Astrocyte (in vitro differentiated cells and primary cell): ENCODE measurements at regions not wholly inside any gene's neighbourhood (a gene's known extent, or its start where the extent isn't known, plus 50 kb on each side); places are given as distances from the start of the nearest gene placed in this dataset.

Experiments
- DNase-seq: peaks from one replicate; pipeline ENCODE4 v3.0.0-alpha.2; 2010; ENCODE audit warnings: low read depth
- FAIRE-seq: peaks from 2 replicates; lab custom pipeline; 2011; peaks lifted over from hg19 to GRCh38; lab: Jason Lieb, UNC
- H2AFZ ChIP-seq: 2 replicates; pipeline ENCODE4 v1.6.0; 2012; ENCODE audit warnings: low read depth, low read length, inconsistent platforms
- H3K27ac ChIP-seq: 2 replicates; pipeline ENCODE4 v1.5.1; 2011; ENCODE audit warnings: low read depth, low read length, inconsistent platforms
- H3K27me3 ChIP-seq: 2 replicates; pipeline ENCODE4 v1.6.0; 2011; ENCODE audit warnings: low read length, inconsistent platforms; ENCODE audit not compliant: insufficient read depth
- H3K36me3 ChIP-seq: 2 replicates; pipeline ENCODE4 v1.5.1; 2011; ENCODE audit warnings: low read length, inconsistent platforms; ENCODE audit not compliant: insufficient read depth
- H3K4me1 ChIP-seq: 2 replicates; pipeline ENCODE4 v1.5.1; 2011; ENCODE audit warnings: low read length, inconsistent platforms; ENCODE audit not compliant: insufficient read depth
- H3K4me2 ChIP-seq: 2 replicates; pipeline ENCODE4 v1.6.0; 2012; ENCODE audit warnings: low read length, inconsistent platforms
- H3K4me3 ChIP-seq: 2 replicates; pipeline ENCODE4 v1.5.1; 2011; ENCODE audit warnings: low read depth, mild to moderate bottlenecking, low read length, inconsistent platforms; ENCODE audit not compliant: insufficient read depth
- H3K79me2 ChIP-seq: 2 replicates; pipeline ENCODE4 v1.6.0; 2012; ENCODE audit warnings: mild to moderate bottlenecking, low read length, inconsistent platforms; ENCODE audit not compliant: insufficient read depth
- H3K9ac ChIP-seq: 2 replicates; pipeline ENCODE4 v1.6.0; 2012; ENCODE audit warnings: mild to moderate bottlenecking, low read length, inconsistent platforms
- H3K9me3 ChIP-seq: 2 replicates; pipeline ENCODE4 v1.5.1; 2012; ENCODE audit warnings: low read depth, mild to moderate bottlenecking, low read length, inconsistent platforms; ENCODE audit not compliant: insufficient read depth
- H4K20me1 ChIP-seq: 2 replicates; pipeline ENCODE4 v1.6.0; 2012; ENCODE audit warnings: low read length, inconsistent platforms; ENCODE audit not compliant: insufficient read depth
- H3K27ac Mint-ChIP-seq: one replicate; pipeline ENCODE4 v1.8.0; 2021; ENCODE audit warnings: mild to moderate bottlenecking, mixed read lengths; ENCODE audit not compliant: unreplicated experiment
- H3K27me3 Mint-ChIP-seq: one replicate; pipeline ENCODE4 v1.8.0; 2021; ENCODE audit warnings: low read depth, mixed read lengths; ENCODE audit not compliant: unreplicated experiment
- H3K36me3 Mint-ChIP-seq: one replicate; pipeline ENCODE4 v1.8.0; 2021; ENCODE audit warnings: low read depth, mixed read lengths; ENCODE audit not compliant: unreplicated experiment
- H3K4me1 Mint-ChIP-seq: one replicate; pipeline ENCODE4 v1.8.0; 2021; ENCODE audit warnings: low read depth, mixed read lengths; ENCODE audit not compliant: unreplicated experiment
- H3K4me3 Mint-ChIP-seq: one replicate; pipeline ENCODE4 v1.8.0; 2021; ENCODE audit warnings: mild to moderate bottlenecking, moderate library complexity, mixed read lengths; ENCODE audit not compliant: unreplicated experiment
- H3K9me3 Mint-ChIP-seq: one replicate; pipeline ENCODE4 v1.8.0; 2021; ENCODE audit warnings: mild to moderate bottlenecking, mixed read lengths; ENCODE audit not compliant: unreplicated experiment
- EZH2 ChIP-seq: IDR thresholded peaks from 2 replicates; pipeline ENCODE4 v1.6.1; 2012; ENCODE audit warnings: mild to moderate bottlenecking, low read length, inconsistent platforms; ENCODE audit not compliant: insufficient read depth
- TF ChIP-seq, protein P1 (sequence below): IDR thresholded peaks from 2 replicates; pipeline ENCODE4 v1.5.1; 2011; ENCODE audit warnings: low read depth, mild to moderate bottlenecking, inconsistent platforms, low read length, moderate library complexity; ENCODE audit not compliant: insufficient read depth

DNA sequence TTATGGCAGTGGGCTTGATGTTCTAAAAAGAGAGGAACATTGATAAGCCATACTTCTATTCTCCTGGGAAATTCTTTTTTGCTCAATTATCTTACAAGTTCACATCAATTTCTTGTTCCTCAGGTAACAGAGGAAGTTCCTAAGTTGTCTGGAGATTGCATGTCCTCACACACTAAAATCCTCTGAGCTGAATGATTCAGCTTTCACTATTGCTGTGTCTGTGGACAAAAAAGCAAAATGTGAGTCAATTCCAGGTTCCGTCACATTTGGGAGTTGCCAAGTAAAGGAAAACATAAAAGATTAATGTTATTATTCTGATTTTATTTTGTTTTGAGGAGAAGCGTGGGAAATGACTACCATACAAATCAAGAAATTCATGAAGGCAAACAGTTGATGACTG, 316.7 kb downstream of the CHRM3 start:
- Histone ChIP-seq H3K9me3 (no peaks in the 10 kb centered on the region), H4K20me1 (no peaks in the 10 kb centered on the region), H3K4me1 (no peaks in the 10 kb centered on the region), H3K4me2 (no peak overlapping the region), H3K9ac (no peak overlapping the region), H3K36me3 (no peaks in the 10 kb centered on the region), H3K27ac (no peak overlapping the region), H3K79me2 (no peaks in the 10 kb centered on the region), H3K27me3 (no peaks in the 10 kb centered on the region), H3K4me3 (no peak overlapping the region), H2AFZ (no peak overlapping the region)
- Mint-ChIP-seq H3K27me3 (no peaks in the 10 kb centered on the region), H3K36me3 (no peaks in the 10 kb centered on the region), H3K4me3 (no peak overlapping the region), H3K9me3 (no peaks in the 10 kb centered on the region), H3K4me1 (no peaks in the 10 kb centered on the region), H3K27ac (no peak overlapping the region)
- FAIRE-seq (no peak), DNase-seq (no peak)
- TF ChIP-seq EZH2: no peak
- TF ChIP-seq, protein P1, sequence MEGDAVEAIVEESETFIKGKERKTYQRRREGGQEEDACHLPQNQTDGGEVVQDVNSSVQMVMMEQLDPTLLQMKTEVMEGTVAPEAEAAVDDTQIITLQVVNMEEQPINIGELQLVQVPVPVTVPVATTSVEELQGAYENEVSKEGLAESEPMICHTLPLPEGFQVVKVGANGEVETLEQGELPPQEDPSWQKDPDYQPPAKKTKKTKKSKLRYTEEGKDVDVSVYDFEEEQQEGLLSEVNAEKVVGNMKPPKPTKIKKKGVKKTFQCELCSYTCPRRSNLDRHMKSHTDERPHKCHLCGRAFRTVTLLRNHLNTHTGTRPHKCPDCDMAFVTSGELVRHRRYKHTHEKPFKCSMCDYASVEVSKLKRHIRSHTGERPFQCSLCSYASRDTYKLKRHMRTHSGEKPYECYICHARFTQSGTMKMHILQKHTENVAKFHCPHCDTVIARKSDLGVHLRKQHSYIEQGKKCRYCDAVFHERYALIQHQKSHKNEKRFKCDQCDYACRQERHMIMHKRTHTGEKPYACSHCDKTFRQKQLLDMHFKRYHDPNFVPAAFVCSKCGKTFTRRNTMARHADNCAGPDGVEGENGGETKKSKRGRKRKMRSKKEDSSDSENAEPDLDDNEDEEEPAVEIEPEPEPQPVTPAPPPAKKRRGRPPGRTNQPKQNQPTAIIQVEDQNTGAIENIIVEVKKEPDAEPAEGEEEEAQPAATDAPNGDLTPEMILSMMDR: no peak

DNA sequence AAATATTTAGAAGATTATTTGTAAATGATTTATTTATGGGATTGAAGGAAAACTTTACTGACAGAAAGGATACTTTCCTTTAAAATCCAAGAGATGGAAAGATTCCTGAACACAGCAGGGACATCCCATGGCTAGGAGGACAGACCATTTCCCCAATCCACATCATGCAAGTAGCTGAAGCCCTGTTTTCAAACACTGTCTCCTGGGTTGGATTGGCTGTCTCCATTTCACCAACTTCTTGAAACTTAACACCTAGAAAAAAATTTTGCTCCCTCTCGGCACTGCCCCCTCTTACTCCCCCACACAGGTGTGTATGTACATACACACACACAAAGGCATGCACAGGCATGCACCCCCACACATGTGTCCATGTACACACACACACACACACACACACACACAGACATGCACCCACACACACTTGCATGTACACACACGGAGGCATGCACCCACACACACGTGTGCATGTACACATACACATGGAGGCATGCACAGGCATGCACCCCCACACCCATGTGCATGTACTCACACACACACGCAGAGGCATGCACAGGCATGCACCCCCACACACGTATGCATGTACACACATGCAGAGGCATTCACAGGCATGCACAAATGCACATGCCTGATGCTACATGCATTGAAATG, 320.0 kb downstream of the CHRM3 start:
- Histone ChIP-seq H3K36me3 (no peaks in the 10 kb centered on the region), H4K20me1 (no peaks in the 10 kb centered on the region), H3K9me3 (no peaks in the 10 kb centered on the region), H3K27ac (no peak overlapping the region), H3K27me3 (no peaks in the 10 kb centered on the region), H3K4me3 (no peak overlapping the region), H3K79me2 (no peaks in the 10 kb centered on the region), H2AFZ (no peak overlapping the region), H3K4me1 (no peaks in the 10 kb centered on the region), H3K4me2 (no peak overlapping the region), H3K9ac (no peak overlapping the region)
- H3K4me3 Mint-ChIP-seq: no peak overlapping the region
- H3K27ac Mint-ChIP-seq: no peak overlapping the region
- TF ChIP-seq, protein P1: no peak
- no peak for TF ChIP-seq EZH2
- FAIRE-seq: no peak
- no peaks in the 10 kb centered on the region for H3K36me3 Mint-ChIP-seq
- no peaks in the 10 kb centered on the region for H3K27me3 Mint-ChIP-seq
- no peaks in the 10 kb centered on the region for H3K9me3 Mint-ChIP-seq
- no peak for DNase-seq
- no peaks in the 10 kb centered on the region for H3K4me1 Mint-ChIP-seq

DNA sequence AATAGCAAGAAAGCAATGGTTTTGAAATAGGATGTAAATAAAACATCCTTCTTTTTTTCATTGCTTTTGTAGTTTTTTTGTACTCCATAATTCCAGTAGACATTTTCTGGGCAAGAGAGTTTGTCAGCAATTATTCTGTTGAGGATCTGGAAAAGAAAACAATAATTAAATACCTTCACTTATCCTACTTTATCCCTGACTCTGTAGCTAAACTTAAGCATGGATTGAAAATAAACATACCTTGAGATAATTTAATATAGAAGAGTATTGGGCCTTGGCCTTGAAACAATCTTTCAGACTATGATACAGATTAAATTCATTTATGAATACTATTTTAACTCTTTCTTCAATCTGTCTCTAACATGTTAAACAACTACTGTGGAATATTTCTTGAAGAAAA, 321.2 kb downstream of the CHRM3 start:
- no peaks in the 10 kb centered on the region for H3K27me3 ChIP-seq
- H3K4me3 ChIP-seq: no peak overlapping the region
- H3K36me3 ChIP-seq: no peaks in the 10 kb centered on the region
- Mint-ChIP-seq H3K9me3 (no peaks in the 10 kb centered on the region), H3K4me1 (no peaks in the 10 kb centered on the region), H3K27me3 (no peaks in the 10 kb centered on the region), H3K4me3 (no peak overlapping the region), H3K36me3 (no peaks in the 10 kb centered on the region), H3K27ac (no peak overlapping the region)
- H3K9ac ChIP-seq: no peak overlapping the region
- no peaks in the 10 kb centered on the region for H3K9me3 ChIP-seq
- DNase-seq (no peak), FAIRE-seq (no peak)
- H3K27ac ChIP-seq: no peak overlapping the region
- no peaks in the 10 kb centered on the region for H4K20me1 ChIP-seq
- H3K4me1 ChIP-seq: no peaks in the 10 kb centered on the region
- H3K4me2 ChIP-seq: no peak overlapping the region
- TF ChIP-seq, protein P1: no peak
- no peak for TF ChIP-seq EZH2
- no peak overlapping the region for H2AFZ ChIP-seq
- H3K79me2 ChIP-seq: no peaks in the 10 kb centered on the region
